Ecto neural progenitor cell (in vitro differentiated cells): ENCODE measurements at regions not wholly inside any gene's neighbourhood (a gene's known extent, or its start where the extent isn't known, plus 50 kb on each side); places are given as distances from the start of the nearest gene placed in this dataset.
"Not testable (repeated sequence)": the region's sequence is repeated elsewhere in the genome, so short reads cannot be mapped to it uniquely, and the experiment has no call there.

Source experiments
- DNase-seq: peaks from one replicate; pipeline ENCODE4 v3.0.0-alpha.2; 2018; ENCODE audit warnings: low spot score

DNA sequence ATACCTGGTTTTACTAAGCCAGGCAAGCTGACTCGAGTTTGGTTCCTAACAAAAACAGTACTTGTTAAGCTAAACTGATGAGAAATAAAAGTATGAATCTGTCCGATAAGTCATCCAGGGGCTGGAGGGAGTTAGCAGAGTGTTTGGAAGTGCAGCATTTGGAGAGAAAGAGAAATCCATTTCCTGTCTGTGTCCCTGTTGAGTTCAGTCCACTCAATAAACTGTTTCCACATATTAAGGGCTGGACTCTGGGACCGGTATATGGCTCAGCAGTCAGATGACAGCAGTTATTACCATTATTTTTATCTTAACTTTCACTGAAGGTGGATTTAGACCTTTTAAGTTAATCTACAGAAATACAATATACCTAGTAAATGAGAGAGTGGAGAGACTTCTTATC lies 130.6 kb upstream of the ADRA1B start:
- no peak for DNase-seq

- no peak for DNase-seq
Observed at GRCh38 chr5:159786201-159786600, 130.1 kb upstream of the ADRA1B start.

- DNase-seq: no peak
Observed at GRCh38 chr5:159786901-159787691, 129.2 kb upstream of the ADRA1B start.

DNA sequence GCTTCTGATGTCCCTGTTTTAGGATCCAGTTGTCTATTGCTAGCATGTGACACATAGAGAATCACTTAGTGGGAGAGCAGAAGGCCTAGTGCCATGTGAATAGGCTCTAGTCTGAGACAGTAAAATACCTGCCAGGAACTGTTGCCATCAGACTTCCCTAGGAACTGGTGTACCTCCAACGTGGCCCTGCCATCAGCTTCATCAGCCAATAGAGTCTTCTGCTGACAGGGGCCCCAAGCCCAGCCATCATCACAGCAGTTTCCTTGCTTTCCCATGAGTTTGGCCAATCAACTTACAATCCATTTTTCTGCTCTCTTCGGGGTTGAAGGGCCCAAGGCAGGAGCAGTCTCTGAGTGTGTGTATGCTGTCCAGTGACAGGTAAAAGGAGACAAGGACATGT lies 128.4 kb upstream of the ADRA1B start:
- DNase-seq: no peak

- no peak for DNase-seq
Observed at GRCh38 chr5:159788835-159789331, 127.4 kb upstream of the ADRA1B start.

DNA sequence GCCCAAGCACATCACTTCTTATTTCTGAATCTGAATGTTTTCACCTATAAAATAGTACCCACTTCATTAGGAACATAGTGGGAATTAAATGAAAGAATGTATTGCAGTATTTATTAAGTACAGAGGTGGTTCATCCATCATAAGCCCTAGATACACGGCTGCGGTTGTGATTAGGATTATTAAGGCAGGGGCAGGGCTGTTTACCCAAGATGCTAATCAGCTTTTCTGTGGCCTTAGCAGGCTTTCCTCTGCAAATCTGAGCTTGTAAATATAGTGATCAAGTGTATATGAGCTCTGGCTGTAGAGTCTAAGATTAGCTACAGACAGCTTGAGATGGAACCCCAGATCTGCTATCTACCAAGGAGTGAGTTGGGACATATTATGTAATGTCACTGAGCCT lies 124.1 kb upstream of the ADRA1B start:
- DNase-seq: no peak

DNA sequence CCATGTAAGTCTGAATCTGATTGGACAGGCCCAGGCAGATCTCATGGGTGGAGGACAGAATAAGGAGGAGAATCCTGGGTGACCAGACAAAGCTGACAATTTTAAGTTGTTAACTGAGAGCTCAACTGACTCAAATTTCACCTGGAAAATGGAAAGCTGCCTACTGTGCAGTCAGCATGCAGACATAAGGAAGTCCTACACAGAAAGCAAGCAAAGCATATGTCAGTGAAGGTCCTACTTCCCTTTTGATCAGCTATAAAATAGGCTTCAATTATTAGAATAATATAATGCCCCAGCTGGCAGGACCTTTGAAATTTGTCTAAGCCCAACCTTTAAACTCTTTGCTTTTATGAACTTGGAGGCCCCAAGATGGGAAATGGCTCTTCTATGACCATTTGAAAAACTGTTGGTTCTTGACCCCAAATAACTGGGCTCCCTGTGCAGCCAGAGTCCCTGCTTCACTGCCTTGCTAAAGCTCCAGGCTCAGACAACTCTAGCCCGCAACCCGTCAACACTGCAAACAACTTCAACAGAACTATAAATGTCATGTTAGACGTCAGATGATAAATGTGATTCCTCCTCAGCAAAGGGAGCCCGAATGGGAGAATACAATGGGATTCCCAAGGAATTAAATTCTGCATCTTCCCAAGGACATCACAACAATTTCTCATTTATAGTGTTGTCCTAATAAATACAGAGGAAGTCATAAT lies 118.9 kb upstream of the ADRA1B start:
- DNase-seq: no peak

DNA sequence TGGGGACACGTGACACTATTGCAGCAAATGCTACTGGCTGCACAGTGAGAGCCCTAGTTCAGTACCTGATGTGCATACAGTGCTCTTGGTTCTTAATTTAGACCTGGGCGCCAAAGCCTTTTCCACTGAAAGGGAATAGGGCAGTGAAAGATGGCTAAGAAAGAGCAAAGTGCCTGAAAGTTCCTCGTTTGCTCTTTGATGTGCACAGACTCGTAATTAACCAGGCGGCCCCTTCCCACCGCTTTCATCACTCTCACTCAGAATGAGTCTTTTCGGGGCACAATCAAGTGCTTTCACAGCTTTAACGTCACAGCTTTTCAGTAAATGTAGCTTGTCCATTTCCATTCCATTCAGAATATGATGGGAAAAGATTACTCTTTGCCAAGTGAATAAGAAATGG lies 116.6 kb upstream of the ADRA1B start:
- no peak for DNase-seq

DNA sequence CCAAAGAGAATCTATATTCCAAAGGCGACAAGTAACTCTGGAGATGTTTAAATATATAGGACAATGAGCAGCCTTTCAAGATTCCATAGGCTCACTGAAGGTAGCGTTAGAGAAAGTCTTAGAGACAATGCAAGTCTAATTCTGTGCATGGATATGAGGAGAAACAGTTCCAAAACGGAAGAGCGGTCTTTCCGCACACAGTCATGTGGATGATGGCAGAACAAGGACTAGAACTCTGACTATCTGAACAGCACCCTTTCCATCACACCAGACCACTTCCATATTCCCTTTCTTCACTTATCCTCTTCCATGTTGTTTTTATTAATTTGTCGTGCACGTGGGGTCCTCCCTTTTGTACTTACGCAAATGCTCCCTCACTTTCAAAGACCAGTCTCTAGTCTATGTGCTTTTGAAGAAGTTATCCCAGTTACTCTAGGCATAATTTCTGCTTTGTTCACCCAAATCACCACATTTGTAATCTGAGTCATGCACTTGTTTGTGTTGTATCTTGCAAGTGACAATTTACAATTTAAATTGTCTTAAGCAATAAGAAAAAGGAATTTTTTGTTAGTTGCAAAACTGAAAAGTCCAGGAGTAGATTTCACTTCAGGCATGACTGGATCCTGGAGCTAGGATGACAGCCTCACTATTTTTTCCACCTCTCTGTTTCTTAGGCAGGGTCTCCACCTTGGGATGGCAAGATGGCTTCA lies 116.0 kb upstream of the ADRA1B start:
- no peak for DNase-seq

GRCh38 chr5:159801303-159801702 lies 115.0 kb upstream of the ADRA1B start:
- DNase-seq: no peak

GRCh38 chr5:159802661-159803060 lies 113.6 kb upstream of the ADRA1B start:
- DNase-seq: no peak

DNA sequence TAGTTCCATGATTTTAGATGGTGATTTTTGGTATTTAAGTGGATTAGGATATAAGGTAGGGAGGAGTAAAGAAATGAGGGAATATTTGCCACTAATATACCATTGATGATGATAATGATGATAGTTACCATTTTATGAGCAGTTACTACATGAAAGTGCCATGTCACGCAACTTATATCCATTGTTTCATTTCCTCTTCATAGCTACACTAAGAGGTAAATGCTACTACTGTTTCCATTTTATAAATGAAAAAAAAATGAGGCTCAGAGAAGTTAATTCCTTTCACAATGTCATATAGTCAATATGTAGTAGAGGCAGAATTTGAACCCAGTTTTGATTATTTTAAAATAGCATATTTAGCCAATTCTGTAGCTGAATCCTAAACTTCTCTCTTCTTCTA lies 112.2 kb upstream of the ADRA1B start:
- no peak for DNase-seq

- DNase-seq: no peak
Observed at GRCh38 chr5:159805021-159805420, 111.3 kb upstream of the ADRA1B start.

DNA sequence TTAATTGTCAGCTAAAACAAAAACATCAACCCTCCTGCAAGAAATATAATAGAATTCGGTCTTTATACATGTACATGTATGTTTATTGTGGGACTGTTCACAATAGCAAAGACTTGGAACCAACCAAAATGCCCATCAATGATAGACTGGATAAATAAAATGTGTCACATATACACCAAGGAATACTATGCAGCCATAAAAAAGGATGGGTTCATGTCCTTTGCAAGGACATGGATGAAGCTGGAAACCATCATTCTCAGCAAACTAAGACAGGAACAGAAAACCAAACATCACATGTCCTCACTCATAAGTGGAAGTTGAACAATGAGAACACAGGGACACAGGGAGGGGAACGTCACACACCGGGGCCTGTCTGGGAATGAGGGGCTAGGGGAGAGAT lies 109.1 kb upstream of the ADRA1B start:
- not testable (repeated sequence) for DNase-seq

GRCh38 chr5:159807586-159807985 lies 108.7 kb upstream of the ADRA1B start:
- no peak for DNase-seq

- DNase-seq: no peak
Observed at GRCh38 chr5:159811712-159812111, 104.6 kb upstream of the ADRA1B start.

DNA sequence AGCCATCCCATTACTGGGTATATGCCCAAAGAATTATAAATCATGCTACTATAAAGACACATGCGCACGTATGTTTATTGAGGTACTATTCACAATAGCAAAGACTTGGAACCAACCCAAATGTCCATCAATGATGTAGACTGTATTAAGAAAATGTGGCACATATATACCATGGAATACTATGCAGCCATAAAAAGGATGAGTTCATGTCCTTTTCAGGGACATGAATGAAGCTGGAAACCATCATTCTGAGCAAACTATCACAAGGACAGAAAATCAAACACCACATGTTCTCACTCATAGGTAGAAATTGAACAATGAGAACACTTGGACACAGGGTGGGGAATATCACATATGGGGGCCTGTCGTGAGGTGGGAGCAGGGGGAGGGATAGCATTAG lies 103.5 kb upstream of the ADRA1B start:
- not testable (repeated sequence) for DNase-seq

GRCh38 chr5:159814222-159814621 lies 102.1 kb upstream of the ADRA1B start:
- DNase-seq: no peak

GRCh38 chr5:159814805-159815585 lies 101.3 kb upstream of the ADRA1B start:
- no peak for DNase-seq

GRCh38 chr5:159817262-159818029 lies 98.8 kb upstream of the ADRA1B start:
- no peak for DNase-seq
